K562 (cell line): ENCODE measurements at regions not wholly inside any gene's neighbourhood (a gene's known extent, or its start where the extent isn't known, plus 50 kb on each side); places are given as distances from the start of the nearest gene placed in this dataset.

ENCODE experiments used
- ATAC-seq: fragments of 200-7000 bp; cut with Tn5 transposase; 3 replicates; pipeline ENCODE4 v1.9.1; 2020; ENCODE audit warnings: moderate library complexity
- BruUV-seq: library from RNA; stranded (reverse); fragments of 400-500 nt; replicated peaks from 2 replicates; lab custom pipeline; 2021; lab: Mats Ljungman, UMichigan
- CTCF ChIA-PET: fragments of 300-600 bp; formaldehyde crosslinking; extraction: SDS; loops from one replicate; lab custom pipeline; 2021; ENCODE audit warnings: low intra/inter-chr PET ratio; lab: Yijun Ruan, JAX
- POLR2A ChIA-PET: fragments of 300-600, 350-650 bp; sonication (Branson Sonifier 250); formaldehyde crosslinking; extraction: SDS; loops from one replicate; lab custom pipeline; 2021; ENCODE audit warnings: antibody characterized with exemption, inconsistent platforms; lab: Yijun Ruan, JAX
- DNase-seq, 4 experiments: peaks; one replicate each; pipeline versions ENCODE4 v3.0.0 to v3.0.0-alpha.2; 2011 to 2018; ENCODE audit warnings: low spot score in 3 of 4, mixed read lengths in 3 of 4; ENCODE audit errors: extremely low read depth in 1 of 4
- FAIRE-seq: peaks from 2 replicates; lab custom pipeline; 2011; peaks lifted over from hg19 to GRCh38; lab: Jason Lieb, UNC
- H2AFZ ChIP-seq: 2 replicates; pipeline ENCODE4 v1.6.0; 2011; ENCODE audit warnings: low read depth, low read length, control low read depth, inconsistent platforms
- H3K27ac ChIP-seq: fragments of 200-600 bp; 3 replicates; pipeline ENCODE4 v1.8.0; 2011; ENCODE audit warnings: low read depth, mild to moderate bottlenecking, control low read depth, inconsistent platforms, low read length, moderate library complexity, mixed read lengths; ENCODE audit errors: extremely low read depth
- H3K27me3 ChIP-seq, 2 experiments: fragments of 300-600 bp in 1 of 2; 2 replicates in 1 of 2; 3 replicates in 1 of 2; pipeline versions ENCODE4 v1.6.0 to v1.8.0; 2011; ENCODE audit warnings: inconsistent platforms in 2 of 2, low read length in 2 of 2, mild to moderate bottlenecking in 1 of 2, mixed read lengths in 1 of 2, moderate library complexity in 1 of 2; ENCODE audit not compliant: control insufficient read depth in 2 of 2, insufficient read depth in 2 of 2
- H3K36me3 ChIP-seq: fragments of 300-600 bp; 3 replicates; pipeline ENCODE4 v1.8.0; 2011; ENCODE audit warnings: mild to moderate bottlenecking, low read length, inconsistent platforms; ENCODE audit not compliant: control insufficient read depth, insufficient read depth
- H3K4me1 ChIP-seq, 2 experiments: fragments of 200-600 bp in 1 of 2; replicated peaks in 1 of 2; 2 replicates in 1 of 2; 3 replicates in 1 of 2; pipeline versions ENCODE4 v1.5.1 to v1.8.0; 2011; ENCODE audit warnings: inconsistent platforms in 2 of 2, low read length in 2 of 2, mild to moderate bottlenecking in 1 of 2, mixed read lengths in 1 of 2, moderate library complexity in 1 of 2; ENCODE audit not compliant: control insufficient read depth in 2 of 2, insufficient read depth in 2 of 2
- H3K4me2 ChIP-seq: 2 replicates; pipeline ENCODE4 v1.6.1; 2011; ENCODE audit warnings: low read length, control low read depth, inconsistent platforms, mixed read lengths; ENCODE audit not compliant: insufficient read depth
- H3K4me3 ChIP-seq: fragments of 200-600 bp; sonication (generic), shearing (Covaris generic); 2 replicates; pipeline ENCODE4 v1.5.1; 2016; ENCODE audit warnings: control low read depth, inconsistent platforms
- H3K79me2 ChIP-seq: fragments of 200-600 bp; 3 replicates; pipeline ENCODE4 v1.8.0; 2011; ENCODE audit warnings: low read length, inconsistent platforms; ENCODE audit not compliant: control insufficient read depth, insufficient read depth
- H3K9ac ChIP-seq, 2 experiments: 2 replicates each; pipeline versions ENCODE4 v1.6.0 to v1.6.1; 2011; ENCODE audit warnings: low read depth in 2 of 2, low read length in 2 of 2, control low read depth in 1 of 2, inconsistent platforms in 1 of 2, mild to moderate bottlenecking in 1 of 2, mixed read lengths in 1 of 2; ENCODE audit not compliant: insufficient read depth in 1 of 2
- H3K9me1 ChIP-seq: one replicate; pipeline ENCODE4 v1.6.0; 2011; ENCODE audit warnings: inconsistent platforms, mild to moderate bottlenecking, low read length, moderate library complexity; ENCODE audit not compliant: control insufficient read depth, insufficient read depth
- H3K9me3 ChIP-seq: replicated peaks from 2 replicates; pipeline ENCODE4 v1.5.1; 2011; ENCODE audit warnings: low read depth, low read length, inconsistent platforms; ENCODE audit not compliant: control insufficient read depth, insufficient read depth
- H4K20me1 ChIP-seq: replicated peaks from 2 replicates; pipeline ENCODE4 v1.6.1; 2011; ENCODE audit warnings: low read length, inconsistent platforms, mixed read lengths; ENCODE audit not compliant: control insufficient read depth, insufficient read depth
- DNMT1 ChIP-seq: fragments of 450-650 bp; IDR thresholded peaks from 2 replicates; pipeline ENCODE4 v1.6.1; 2016; ENCODE audit warnings: antibody characterized with exemption, mild to moderate bottlenecking
- E2F3 ChIP-seq: fragments of 250-450 bp; sonication (Bioruptor Pico); IDR thresholded peaks from 2 replicates; pipeline ENCODE4 v1.4.0; 2020; ENCODE audit warnings: mild to moderate bottlenecking
- GTF2B ChIP-seq: IDR thresholded peaks from 2 replicates; pipeline ENCODE4 v1.6.1; 2011; ENCODE audit not compliant: insufficient read length; ENCODE audit errors: extremely low read depth
- HMG20B ChIP-seq: fragments of 250-450 bp; sonication (Bioruptor Pico); IDR thresholded peaks from 2 replicates; pipeline ENCODE4 v1.5.0; 2021; ENCODE audit warnings: mild to moderate bottlenecking
- NCOA2 ChIP-seq, 2 experiments: fragments of 450-650 bp; IDR thresholded peaks; 2 replicates each; pipeline ENCODE4 v1.6.1; 2018; ENCODE audit warnings: mild to moderate bottlenecking in 2 of 2, moderate library complexity in 1 of 2; ENCODE audit not compliant: partially characterized antibody in 2 of 2
- NFATC3 ChIP-seq: fragments of 450-650 bp; IDR thresholded peaks from 2 replicates; pipeline ENCODE4 v1.6.1; 2017; ENCODE audit warnings: mild to moderate bottlenecking
- PHF21A ChIP-seq: fragments of 450-650 bp; IDR thresholded peaks from 2 replicates; pipeline ENCODE4 v1.6.1; 2017; ENCODE audit warnings: low read depth, borderline replicate concordance
- SAFB2 ChIP-seq: fragments of 200-400 bp; formaldehyde crosslinking; IDR thresholded peaks from 2 replicates; pipeline ENCODE4 v1.6.1; 2018; ENCODE audit warnings: borderline replicate concordance, low read length, low read depth, moderate library complexity; ENCODE audit not compliant: severe bottlenecking
- TCF7 ChIP-seq: sonication (generic); IDR thresholded peaks from 2 replicates; pipeline ENCODE4 v1.6.1; 2016; ENCODE audit warnings: antibody characterized with exemption, borderline replicate concordance
- ZNF165 ChIP-seq: fragments of 250-450 bp; sonication (Bioruptor Pico); IDR thresholded peaks from 2 replicates; pipeline ENCODE4 v1.4.0; 2020; ENCODE audit warnings: borderline replicate concordance
- ZNF75A ChIP-seq: fragments of 450-650 bp; formaldehyde crosslinking; IDR thresholded peaks from 2 replicates; pipeline ENCODE4 v1.4.0; 2020; ENCODE audit warnings: mild to moderate bottlenecking
- ZNF785 ChIP-seq: fragments of 250-450 bp; sonication (Bioruptor Pico); IDR thresholded peaks from 2 replicates; pipeline ENCODE4 v1.4.0; 2020; ENCODE audit warnings: mild to moderate bottlenecking
- WGBS: fragments of 100-300 bp; shearing (Covaris generic); methylation state at CpG from one replicate; pipeline ENCODE4 v1.1.6; 2016; ENCODE audit warnings: low coverage, mixed read lengths; ENCODE audit not compliant: insufficient coverage; ENCODE audit errors: missing lambda C conversion rate; 5-methylcytosine and 5-hydroxymethylcytosine counted together
- in situ Hi-C: fragments of 300-500 bp; cut with MboI; formaldehyde crosslinking; loops from 4 replicates; pipeline ENCODE4 v1.15.0; 2018; ENCODE audit warnings: inconsistent platforms, mixed read lengths
- intact Hi-C: fragments of 100-400 bp; cut with micrococcal nuclease; formaldehyde crosslinking; loops from 2 replicates; pipeline ENCODE4 v1.14.2; 2022

- Histone ChIP-seq H3K9ac (no peak overlapping the region), H3K4me1 (no peaks in the 10 kb centered on the region), H3K9me3 (peaks cover 2% of the 10 kb centered on the region; the same call in 1 of the 2 replicates), H3K9me1 (no peaks in the 10 kb centered on the region), H4K20me1 (no peaks in the 10 kb centered on the region), H2AFZ (no peak overlapping the region), H3K79me2 (no peaks in the 10 kb centered on the region), H3K27me3 (no peaks in the 10 kb centered on the region), H3K4me3 (no peak overlapping the region), H3K36me3 (no peaks in the 10 kb centered on the region), H3K4me2 (no peak overlapping the region), H3K27ac (no peak overlapping the region)
- CTCF ChIA-PET: no interaction called here
- POLR2A ChIA-PET: no interaction called here
- BruUV-seq: no TSS peak
- intact Hi-C loops (no loop called here), in situ Hi-C loops (no loop called here)
- DNase-seq (no peak), ATAC-seq (no peak), FAIRE-seq (no peak)
- TF ChIP-seq GTF2B (no peak), ZNF75A (CRISPR knock-in tag) (no peak), PHF21A (no peak), HMG20B (no peak), E2F3 (CRISPR knock-in tag) (no peak), NCOA2 (IDR thresholded peaks at IDR 0.05; ENCODE audit: partially characterized antibody in 2 of 2) (no peak), ZNF785 (CRISPR knock-in tag) (no peak)
- 0% methylated on average over 1 of the region's 1 CpG for whole genome bisulfite sequencing
Observed at GRCh38 chr4:149291463-149291862, 524.2 kb downstream of the IQCM start.

- DNase-seq (no peak), FAIRE-seq (no peak), ATAC-seq (no peak)
- CTCF ChIA-PET: no interaction called here
- H3K9me1 ChIP-seq: no peaks in the 10 kb centered on the region
- H3K36me3 ChIP-seq: no peaks in the 10 kb centered on the region
- intact Hi-C loops: no loop called here
- H3K4me2 ChIP-seq: no peak overlapping the region
- POLR2A ChIA-PET: no interaction called here
- no peak overlapping the region for H3K9ac ChIP-seq
- no peaks in the 10 kb centered on the region for H3K79me2 ChIP-seq
- no peaks in the 10 kb centered on the region for H4K20me1 ChIP-seq
- H3K4me3 ChIP-seq: no peak overlapping the region
- 0% methylated on average over 3 of the region's 3 CpGs for WGBS
- H2AFZ ChIP-seq: no peak overlapping the region
- no peaks in the 10 kb centered on the region for H3K4me1 ChIP-seq
- BruUV-seq: no TSS peak
- H3K27me3 ChIP-seq: no peaks in the 10 kb centered on the region
- in situ Hi-C loops: no loop called here
- H3K9me3 ChIP-seq: 0 out of 2 replicates have a peak, but pooled peaks cover 3% of the 10 kb centered on the region
- TF ChIP-seq TCF7 (no peak), NFATC3 (no peak), ZNF165 (no peak), DNMT1 (no peak), SAFB2 (no peak)
- no peak overlapping the region for H3K27ac ChIP-seq
Observed at GRCh38 chr4:149280806-149281205, 534.8 kb downstream of the IQCM start.
